Pancreas (tissue), 10 donors: ENCODE measurements at regions not wholly inside any gene's neighbourhood (a gene's known extent, or its start where the extent isn't known, plus 50 kb on each side); places are given as distances from the start of the nearest gene placed in this dataset.

Experiments used
- ATAC-seq, 4 donors: fragments of 200-7000 bp; cut with Tn5 transposase; one replicate each; pipeline versions ENCODE4 v1.8.0 to v1.9.1; 2020; ENCODE audit warnings: mild to moderate bottlenecking in 4 of 4, moderate library complexity in 4 of 4
- DNase-seq, 6 donors: peaks; one replicate each; pipeline ENCODE4 v3.0.0-alpha.2; 2020
- FAIRE-seq: peaks from 2 replicates; lab custom pipeline; 2012; peaks lifted over from hg19 to GRCh38; lab: Jason Lieb, UNC
- H3K27ac ChIP-seq, 4 donors: fragments of 200-600 bp; sonication (generic); 1 replicate in 3 of 4; 2 replicates in 1 of 4; pipeline versions ENCODE4 v1.5.0 to v1.8.0; 2020
- H3K27me3 ChIP-seq, 4 donors: fragments of 200-600 bp; one replicate each; pipeline ENCODE4 v1.8.0; 2021
- H3K36me3 ChIP-seq, 3 donors: fragments of 200-600 bp; sonication (generic) in 1 of 3; one replicate each; pipeline versions ENCODE4 v1.5.0 to v1.8.0; 2020 to 2021
- H3K4me1 ChIP-seq, 3 donors: fragments of 200-600 bp; one replicate each; pipeline ENCODE4 v1.8.0; 2021
- H3K4me3 ChIP-seq, 4 donors: fragments of 200-600 bp; sonication (generic) in 2 of 4; one replicate each; pipeline versions ENCODE4 v1.5.0 to v1.8.0; 2020 to 2021
- H3K9me3 ChIP-seq, 4 donors: fragments of 200-600 bp; one replicate each; pipeline ENCODE4 v1.8.0; 2021
- WGBS, 2 donors: extraction: QIAGEN DNeasy Blood & Tissue Kit; methylation state at CpG; one replicate each; pipeline ENCODE4 v1.1.7; 2013; 5-methylcytosine and 5-hydroxymethylcytosine counted together
- intact Hi-C, 3 donors: fragments of 100-400 bp; cut with DNase I; formaldehyde crosslinking; loops; one replicate each; pipeline versions ENCODE4 v1.11.1 to v1.14.2; 2022
- TF ChIP-seq, protein P1 (sequence below), 4 donors: fragments of 200-600 bp; sonication (generic) in 3 of 4; IDR thresholded peaks; one replicate each; pipeline versions ENCODE4 v1.5.0 to v1.8.0; 2021; ENCODE audit warnings: antibody characterized with exemption in 4 of 4
- donor health status: healthy with polysubstance abuse.
- donor health status: DM: no; HTN: no; CAD: no; lungs with moderate emphysema.
- donor health status: DM: no; HTN: no; CAD: no.
- donor health status: control.
- donor health status: control.
- donor health status: Bipolar disorder and iron deficiency.
- donor health status: DM: yes; HTN: yes; CAD: no.
- donor health status: DM: no; HTN: no; CAD: no.
- donor health status: DM: no; HTN: no; CAD: no.
- donor health status: DM: yes; HTN: yes; CAD: no.

DNA sequence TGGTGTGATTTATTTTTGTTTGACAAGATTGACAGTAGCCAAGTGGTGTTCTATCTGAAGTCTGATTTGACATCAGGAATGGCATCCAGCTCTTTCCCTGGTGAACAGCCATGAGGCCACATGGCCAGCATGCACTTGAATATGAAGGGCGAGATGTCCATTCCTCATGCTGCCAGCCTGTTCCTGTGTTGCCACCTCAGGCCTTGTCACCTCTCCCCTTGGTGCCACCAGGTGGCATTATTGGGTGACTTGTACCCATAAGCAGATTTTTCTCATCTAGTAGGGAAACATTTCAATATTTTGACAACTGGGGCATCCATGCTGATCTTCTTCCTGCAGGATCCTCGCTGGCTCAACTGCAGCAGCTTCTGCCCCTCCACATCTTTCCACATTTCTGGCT, 199.1 kb downstream of the ERMARD start:
- ATAC-seq (peak in 3 of 4 donors; percentile 69 to 88 (median 82)), DNase-seq (peak in 2 of 6 donors; percentile 19 to 46), FAIRE-seq (no peak)
- no peaks in the 10 kb centered on the region for H3K4me1 ChIP-seq
- intact Hi-C loops: no loop called here
- H3K36me3 ChIP-seq: no peaks in the 10 kb centered on the region
- H3K27ac ChIP-seq: no peak overlapping the region
- H3K9me3 ChIP-seq: no peaks in the 10 kb centered on the region
- WGBS, 2 donors: 70 to 82% methylated on average over 2 of the region's 2 CpGs
- H3K27me3 ChIP-seq: no peaks in the 10 kb centered on the region
- TF ChIP-seq, protein P1, sequence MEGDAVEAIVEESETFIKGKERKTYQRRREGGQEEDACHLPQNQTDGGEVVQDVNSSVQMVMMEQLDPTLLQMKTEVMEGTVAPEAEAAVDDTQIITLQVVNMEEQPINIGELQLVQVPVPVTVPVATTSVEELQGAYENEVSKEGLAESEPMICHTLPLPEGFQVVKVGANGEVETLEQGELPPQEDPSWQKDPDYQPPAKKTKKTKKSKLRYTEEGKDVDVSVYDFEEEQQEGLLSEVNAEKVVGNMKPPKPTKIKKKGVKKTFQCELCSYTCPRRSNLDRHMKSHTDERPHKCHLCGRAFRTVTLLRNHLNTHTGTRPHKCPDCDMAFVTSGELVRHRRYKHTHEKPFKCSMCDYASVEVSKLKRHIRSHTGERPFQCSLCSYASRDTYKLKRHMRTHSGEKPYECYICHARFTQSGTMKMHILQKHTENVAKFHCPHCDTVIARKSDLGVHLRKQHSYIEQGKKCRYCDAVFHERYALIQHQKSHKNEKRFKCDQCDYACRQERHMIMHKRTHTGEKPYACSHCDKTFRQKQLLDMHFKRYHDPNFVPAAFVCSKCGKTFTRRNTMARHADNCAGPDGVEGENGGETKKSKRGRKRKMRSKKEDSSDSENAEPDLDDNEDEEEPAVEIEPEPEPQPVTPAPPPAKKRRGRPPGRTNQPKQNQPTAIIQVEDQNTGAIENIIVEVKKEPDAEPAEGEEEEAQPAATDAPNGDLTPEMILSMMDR (IDR thresholded peaks at IDR 0.05): peak in 3 of 4 donors; percentile 20 to 24 (median 21)
- H3K4me3 ChIP-seq: no peak overlapping the region

DNA sequence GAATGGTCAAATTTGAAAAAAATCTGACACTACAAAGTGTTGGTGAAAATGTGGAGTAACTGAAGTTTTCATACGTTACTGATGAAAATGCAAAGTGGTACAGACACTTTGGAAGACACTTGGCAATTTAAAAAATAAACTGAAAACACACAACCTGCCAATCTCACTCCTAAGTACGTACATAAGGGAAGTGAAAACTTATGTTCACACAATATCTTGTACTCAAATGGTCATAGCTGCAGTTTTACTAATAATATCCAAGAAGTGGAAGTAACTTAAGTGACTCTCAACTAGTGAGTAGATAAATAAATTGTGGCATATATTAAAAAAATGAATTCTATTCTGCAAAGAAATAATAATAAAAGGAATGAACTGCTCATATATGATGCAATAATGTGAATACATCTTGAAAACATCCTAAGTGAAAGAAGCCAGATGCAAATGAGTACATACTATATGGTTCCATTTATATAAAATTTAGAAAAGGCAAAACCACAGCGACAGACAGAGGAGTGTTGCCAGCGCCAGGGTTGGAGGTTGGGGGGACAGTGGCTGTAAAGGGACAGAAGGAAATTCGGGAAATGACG, 198.2 kb downstream of the ERMARD start:
- TF ChIP-seq, protein P1 (IDR thresholded peaks at IDR 0.05): no peak
- Histone ChIP-seq H3K9me3 (no peaks in the 10 kb centered on the region), H3K4me3 (no peak overlapping the region), H3K36me3 (no peaks in the 10 kb centered on the region), H3K27me3 (no peaks in the 10 kb centered on the region), H3K27ac (no peak overlapping the region), H3K4me1 (no peaks in the 10 kb centered on the region)
- no peak for FAIRE-seq
- 87 to 90% methylated on average over 6 of the region's 6 CpGs for WGBS, 2 donors
- no peak for ATAC-seq
- intact Hi-C loops: no loop called here
- DNase-seq: no peak

DNA sequence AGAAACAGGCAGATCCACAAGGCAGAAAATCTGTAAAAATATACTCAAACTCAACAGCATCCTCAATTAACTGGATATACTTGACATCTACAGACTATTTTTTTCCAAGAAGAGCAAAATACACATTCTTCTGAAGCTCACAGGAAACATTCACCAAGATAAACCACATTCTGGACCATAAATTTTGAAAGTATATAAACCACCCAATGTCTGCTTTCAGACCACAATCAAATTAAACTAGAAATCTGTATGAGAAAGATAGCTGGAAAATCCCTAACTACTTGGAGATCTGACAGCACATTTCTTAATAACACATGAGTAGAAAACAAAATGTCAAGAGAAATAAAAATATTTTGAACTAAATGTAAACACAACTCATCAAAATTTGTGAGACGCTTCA, 195.5 kb downstream of the ERMARD start:
- ATAC-seq (no peak), DNase-seq (no peak), FAIRE-seq (no peak)
- H3K27ac ChIP-seq: no peak overlapping the region
- no peaks in the 10 kb centered on the region for H3K36me3 ChIP-seq
- no peak overlapping the region for H3K4me3 ChIP-seq
- H3K27me3 ChIP-seq: no peaks in the 10 kb centered on the region
- TF ChIP-seq, protein P1 (IDR thresholded peaks at IDR 0.05): no peak
- peaks cover 3 to 7% (median 3%) of the 10 kb centered on the region in 3 donors for H3K4me1 ChIP-seq
- intact Hi-C loops: no loop called here
- no peaks in the 10 kb centered on the region for H3K9me3 ChIP-seq
- 89 to 92% methylated on average over 1 of the region's 1 CpG for WGBS, 2 donors

DNA sequence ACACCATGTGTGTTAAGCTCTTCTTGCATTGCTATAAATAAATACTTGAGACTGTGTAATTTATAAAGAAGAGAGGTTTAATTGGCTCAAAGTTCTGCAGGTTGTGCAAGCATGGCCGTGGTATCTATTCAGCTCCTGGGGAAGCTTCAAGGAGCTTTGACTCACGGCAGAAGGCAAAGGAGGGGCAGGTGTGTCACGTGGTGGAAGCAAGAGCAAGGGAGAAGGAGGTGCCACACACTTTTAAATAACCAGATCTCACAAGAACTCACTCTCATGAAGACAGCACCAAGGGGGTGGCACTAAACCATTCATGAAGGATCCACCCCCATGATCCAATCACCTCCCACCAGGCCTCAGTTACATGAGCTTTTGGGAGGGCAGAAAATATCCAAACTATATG, 193.7 kb downstream of the ERMARD start:
- ATAC-seq (no peak), FAIRE-seq (no peak), DNase-seq (no peak)
- Histone ChIP-seq H3K27ac (no peak overlapping the region), H3K4me3 (no peak overlapping the region), H3K4me1 (peaks cover 3 to 7% (median 6%) of the 10 kb centered on the region in 3 donors), H3K27me3 (no peaks in the 10 kb centered on the region), H3K36me3 (no peaks in the 10 kb centered on the region), H3K9me3 (no peaks in the 10 kb centered on the region)
- intact Hi-C loops: no loop called here
- WGBS, 2 donors: 54 to 77% methylated on average over 3 of the region's 3 CpGs
- TF ChIP-seq, protein P1 (IDR thresholded peaks at IDR 0.05): no peak

DNA sequence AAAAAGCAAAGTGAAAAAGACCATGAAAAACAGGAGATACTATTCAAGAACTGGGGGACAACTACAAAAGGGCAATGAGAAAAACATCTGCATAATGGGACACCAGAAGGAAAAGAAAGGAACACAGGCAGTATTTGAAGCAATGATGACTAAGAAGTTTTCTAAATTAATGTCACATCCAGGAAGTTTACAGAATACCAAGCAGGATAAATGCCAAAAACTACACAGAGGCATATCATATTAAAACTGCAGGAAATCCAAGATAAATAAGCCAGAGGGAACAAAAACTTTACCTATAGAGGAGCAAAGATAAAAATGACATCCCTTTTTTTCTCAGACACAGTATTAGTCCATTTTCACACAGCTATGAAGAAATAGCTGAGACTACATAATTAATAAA, 193.0 kb downstream of the ERMARD start:
- TF ChIP-seq, protein P1 (IDR thresholded peaks at IDR 0.05): no peak
- Histone ChIP-seq H3K9me3 (no peaks in the 10 kb centered on the region), H3K27ac (no peak overlapping the region), H3K36me3 (no peaks in the 10 kb centered on the region), H3K4me3 (no peak overlapping the region), H3K27me3 (no peaks in the 10 kb centered on the region), H3K4me1 (peaks cover 3 to 7% (median 6%) of the 10 kb centered on the region in 3 donors)
- intact Hi-C loops: no loop called here
- FAIRE-seq: no peak
- no peak for DNase-seq
- peak in 3 of 4 donors; percentile 45 to 66 (median 48) for ATAC-seq
